ENCODE measurements at regions not wholly inside any gene's neighbourhood (a gene's known extent, or its start where the extent isn't known, plus 50 kb on each side); places are given as distances from the start of the nearest gene placed in this dataset.
A peak's percentile ranks its signal among the peaks of the same experiment; 100 is the strongest.

- Histone ChIP-seq H3K36me3 (ENCODE audit: control insufficient read depth, insufficient read depth, low read length) (no peaks in the 10 kb centered on the region), H3K27me3 (replicated peaks; ENCODE audit: control insufficient read depth, insufficient read depth, low read length) (no peaks in the 10 kb centered on the region), H3K4me3 (replicated peaks; ENCODE audit: low read depth, low read length) (no peak overlapping the region)
- TF ChIP-seq CTCF (IDR thresholded peaks at IDR 0.05; ENCODE audit: insufficient read depth, low read length, poor library complexity, severe bottlenecking), result no peak
- peak; percentile 74 for DNase-seq (ENCODE audit: extremely low read depth, insufficient read length)
Observed at GRCh38 chr2:62309465-62310091, 113.7 kb downstream of the B3GNT2 start.

- Histone ChIP-seq H3K36me3 (ENCODE audit: control insufficient read depth, insufficient read depth, low read length) (no peaks in the 10 kb centered on the region), H3K27me3 (replicated peaks; ENCODE audit: control insufficient read depth, insufficient read depth, low read length) (no peaks in the 10 kb centered on the region), H3K4me3 (replicated peaks; ENCODE audit: low read depth, low read length) (no peak overlapping the region)
- no peak for TF ChIP-seq CTCF (IDR thresholded peaks at IDR 0.05; ENCODE audit: insufficient read depth, low read length, poor library complexity, severe bottlenecking)
- DNase-seq (ENCODE audit: extremely low read depth, insufficient read length), result no peak
Observed at GRCh38 chr2:62309081-62309464, 113.2 kb downstream of the B3GNT2 start.

- DNase-seq (ENCODE audit: extremely low read depth, insufficient read length), result no peak
- Histone ChIP-seq H3K4me3 (replicated peaks; ENCODE audit: low read depth, low read length) (peak overlapping the region; percentile 25; the same call in 1 of the 2 replicates), H3K27me3 (replicated peaks; ENCODE audit: control insufficient read depth, insufficient read depth, low read length) (no peaks in the 10 kb centered on the region), H3K36me3 (ENCODE audit: control insufficient read depth, insufficient read depth, low read length) (no peaks in the 10 kb centered on the region)
- TF ChIP-seq CTCF (IDR thresholded peaks at IDR 0.05; ENCODE audit: insufficient read depth, low read length, poor library complexity, severe bottlenecking), result no peak
Observed at GRCh38 chr2:62307469-62308389, 111.8 kb downstream of the B3GNT2 start.

GRCh38 chr2:62306751-62307468 lies 111.0 kb downstream of the B3GNT2 start:
- Histone ChIP-seq H3K4me3 (replicated peaks; ENCODE audit: low read depth, low read length) (peak overlapping the region; percentile 25), H3K36me3 (ENCODE audit: control insufficient read depth, insufficient read depth, low read length) (no peaks in the 10 kb centered on the region), H3K27me3 (replicated peaks; ENCODE audit: control insufficient read depth, insufficient read depth, low read length) (no peaks in the 10 kb centered on the region)
- DNase-seq (ENCODE audit: extremely low read depth, insufficient read length), result peak; percentile 60
- TF ChIP-seq CTCF (IDR thresholded peaks at IDR 0.05; ENCODE audit: insufficient read depth, low read length, poor library complexity, severe bottlenecking), result no peak

GRCh38 chr2:62305421-62306176 lies 109.7 kb downstream of the B3GNT2 start:
- H3K4me3 ChIP-seq (replicated peaks; ENCODE audit: low read depth, low read length), result 0 out of 2 replicates have a peak overlapping the region, but pooled peaks have one; percentile 7
- H3K27me3 ChIP-seq (replicated peaks; ENCODE audit: control insufficient read depth, insufficient read depth, low read length), result no peaks in the 10 kb centered on the region
- no peaks in the 10 kb centered on the region for H3K36me3 ChIP-seq (ENCODE audit: control insufficient read depth, insufficient read depth, low read length)
- peak; percentile 46 for DNase-seq (ENCODE audit: extremely low read depth, insufficient read length)
- TF ChIP-seq CTCF (IDR thresholded peaks at IDR 0.05; ENCODE audit: insufficient read depth, low read length, poor library complexity, severe bottlenecking), result no peak

All from GM06990 (cell line).